ENCODE measurements at regions not wholly inside any gene's neighbourhood (a gene's known extent, or its start where the extent isn't known, plus 50 kb on each side); places are given as distances from the start of the nearest gene placed in this dataset.

GRCh38 chr6:27095914-27096313 lies 151.6 kb upstream of the PRSS16 start:
- in situ Hi-C loops (cut with MboI; ENCODE audit: low sequenced_read_pairs) = loop anchor here (25.0 kb wide), 1 partner anchor 484 kb away; no protein-coding TSS in a partner anchor

DNA sequence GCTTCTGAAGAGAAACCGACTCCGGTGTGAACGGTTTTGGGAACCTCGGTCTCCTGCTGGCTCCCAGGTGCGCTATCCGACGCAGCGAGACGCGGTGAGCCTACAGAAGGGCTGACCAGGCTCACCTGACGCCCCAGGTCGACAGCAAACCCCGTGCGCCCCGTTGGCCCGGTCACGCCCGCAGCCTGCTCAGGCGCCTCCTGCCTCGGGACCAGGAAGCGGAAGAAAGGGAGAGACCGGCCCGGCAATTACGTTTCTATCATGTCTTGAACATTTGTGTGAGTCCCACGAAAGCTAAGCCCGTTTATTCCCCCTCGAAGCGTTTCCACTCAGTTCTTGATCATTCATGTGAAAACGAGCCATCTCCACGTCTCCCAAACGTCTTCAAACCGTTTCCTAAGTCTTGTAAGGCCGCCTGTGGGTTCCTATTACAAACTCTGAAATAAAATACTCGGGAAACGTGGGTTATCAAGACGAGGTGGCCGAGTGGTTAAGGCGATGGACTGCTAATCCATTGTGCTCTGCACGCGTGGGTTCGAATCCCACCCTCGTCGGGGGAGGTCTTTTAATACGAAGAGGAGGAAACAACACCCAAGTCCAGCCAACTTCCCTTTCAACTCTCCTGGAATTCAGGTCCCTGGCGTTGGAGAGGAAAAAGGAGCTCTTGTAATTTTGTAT lies 150.5 kb upstream of the PRSS16 start:
- in situ Hi-C loops (cut with MboI; ENCODE audit: low sequenced_read_pairs) = loop anchor here (25.0 kb wide), 1 partner anchor 485 kb away; no protein-coding TSS in a partner anchor

DNA sequence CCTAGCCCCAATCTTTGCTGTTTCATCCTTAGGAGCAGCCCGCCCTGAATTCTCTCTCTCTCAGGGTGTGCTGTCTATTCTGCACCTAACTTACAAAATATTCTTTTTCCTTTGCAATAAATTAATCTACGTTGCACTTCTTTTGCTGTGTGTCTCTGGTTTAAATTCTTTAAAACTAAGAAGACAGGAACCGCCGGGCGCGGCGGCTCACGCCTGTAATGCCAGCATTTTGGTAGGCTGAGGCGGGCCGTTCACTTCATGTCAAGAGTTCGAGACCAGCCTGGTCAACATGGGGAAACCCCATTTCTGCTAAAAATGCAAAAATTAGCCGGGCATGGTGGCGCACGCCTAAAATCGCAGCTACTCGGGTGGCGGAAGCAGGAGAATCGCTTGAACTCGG lies 148.5 kb upstream of the PRSS16 start:
- in situ Hi-C loops (cut with MboI; ENCODE audit: low sequenced_read_pairs) = loop anchor here (25.0 kb wide), 1 partner anchor 487 kb away; no protein-coding TSS in a partner anchor

- in situ Hi-C loops (cut with MboI; ENCODE audit: low sequenced_read_pairs) = no loop called here
Observed at GRCh38 chr6:27100921-27101320, 146.6 kb upstream of the PRSS16 start.

DNA sequence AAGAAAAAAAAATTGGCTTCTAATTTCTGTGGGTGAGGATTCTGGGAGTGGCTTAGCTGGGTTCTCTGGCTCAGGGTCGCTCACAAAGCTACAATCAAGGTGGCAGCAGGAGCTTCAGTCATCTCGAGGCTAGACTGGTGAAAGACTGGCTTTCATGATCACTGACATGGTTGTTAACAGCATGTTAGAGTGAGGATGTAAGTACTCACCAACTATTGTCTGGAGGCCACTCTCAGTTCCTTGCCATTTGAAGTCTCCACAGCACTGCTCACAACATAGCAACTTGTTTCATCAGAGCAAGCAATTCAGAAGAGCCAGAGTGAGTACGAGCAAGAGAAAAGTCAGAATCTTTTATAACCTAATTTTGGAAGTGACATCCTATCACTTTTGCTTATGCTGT lies 145.7 kb upstream of the PRSS16 start:
- in situ Hi-C loops (cut with MboI; ENCODE audit: low sequenced_read_pairs) = no loop called here

DNA sequence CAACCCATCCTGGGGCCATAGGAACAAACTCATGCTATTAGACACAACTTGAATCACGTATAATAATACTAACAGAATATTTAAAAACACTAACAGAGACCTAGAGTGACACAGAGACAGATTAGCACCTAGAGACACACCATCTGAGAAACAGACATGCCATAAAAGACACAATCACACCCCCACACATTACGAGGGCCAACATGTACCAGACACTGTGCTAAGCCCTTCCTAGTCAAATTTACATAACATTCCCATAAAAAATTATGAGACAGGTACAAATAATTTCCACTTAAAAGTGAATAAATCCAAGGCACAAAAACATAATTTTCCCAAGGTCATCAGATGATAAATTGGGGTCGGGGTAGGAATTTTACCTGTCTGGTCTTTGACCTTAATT lies 141.1 kb upstream of the PRSS16 start:
- in situ Hi-C loops (cut with MboI; ENCODE audit: low sequenced_read_pairs) = no loop called here

DNA sequence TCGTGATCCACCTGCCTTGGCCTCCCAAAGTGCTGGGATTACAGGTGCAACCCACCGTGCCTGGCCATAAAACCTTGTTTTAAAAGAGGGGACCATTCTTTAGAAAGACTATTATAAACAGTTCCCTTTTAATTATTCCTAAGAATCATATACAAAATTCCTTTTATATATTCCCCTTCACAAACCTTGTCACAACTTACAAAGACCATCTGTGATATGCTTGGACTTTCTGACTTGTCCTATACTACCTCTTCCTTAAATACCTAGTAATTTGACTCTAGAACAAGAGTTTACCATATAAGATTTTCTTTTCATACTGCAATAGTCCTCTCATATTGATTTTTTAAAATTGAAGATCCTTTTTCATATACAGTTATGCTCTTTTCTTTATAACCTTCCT lies 135.8 kb upstream of the PRSS16 start:
- in situ Hi-C loops (cut with MboI; ENCODE audit: low sequenced_read_pairs) = no loop called here

- in situ Hi-C loops (cut with MboI; ENCODE audit: low sequenced_read_pairs) = no loop called here
Observed at GRCh38 chr6:27112974-27113373, 134.5 kb upstream of the PRSS16 start.

DNA sequence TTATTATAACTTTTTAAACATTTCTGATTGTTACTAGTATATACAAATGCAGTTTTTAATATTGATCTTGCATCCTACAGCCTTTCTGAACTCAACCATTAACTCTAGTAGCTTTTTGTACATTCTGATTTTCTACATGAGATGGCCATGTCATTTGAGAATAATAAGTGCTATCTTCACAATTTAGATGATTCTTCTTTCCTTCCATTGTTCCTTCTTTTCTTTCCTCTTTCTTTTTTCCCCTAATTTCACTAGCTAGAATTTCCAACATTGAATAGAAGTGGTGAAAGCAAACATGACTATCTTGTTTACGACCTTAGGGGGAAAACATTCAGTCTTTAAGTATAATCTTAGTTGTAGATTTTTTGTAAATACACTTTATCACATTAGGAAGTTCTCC lies 128.2 kb upstream of the PRSS16 start:
- in situ Hi-C loops (cut with MboI; ENCODE audit: low sequenced_read_pairs) = no loop called here

DNA sequence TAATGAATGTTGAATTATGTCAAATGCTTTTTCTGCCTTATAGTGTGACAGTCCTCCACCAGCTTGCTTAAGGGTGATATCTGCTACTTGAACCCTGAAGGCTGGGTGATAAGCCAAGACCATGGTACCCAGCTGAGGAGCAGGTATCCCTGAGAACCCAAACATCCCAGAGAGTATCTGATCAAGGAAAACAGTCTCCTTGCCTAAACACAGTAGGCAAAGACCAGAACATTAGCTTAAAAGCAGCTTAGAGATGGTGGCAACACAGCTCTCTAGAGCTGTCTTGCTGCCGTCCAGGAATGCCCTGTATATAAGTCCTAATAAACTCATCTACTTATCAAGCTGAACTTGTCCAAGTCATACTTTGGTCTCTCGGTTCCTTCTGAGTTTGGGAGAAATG lies 127.7 kb upstream of the PRSS16 start:
- in situ Hi-C loops (cut with MboI; ENCODE audit: low sequenced_read_pairs) = loop anchor here (10.0 kb wide), 1 partner anchor 355 kb away; the partner anchor contains the start of gene ZNF184

DNA sequence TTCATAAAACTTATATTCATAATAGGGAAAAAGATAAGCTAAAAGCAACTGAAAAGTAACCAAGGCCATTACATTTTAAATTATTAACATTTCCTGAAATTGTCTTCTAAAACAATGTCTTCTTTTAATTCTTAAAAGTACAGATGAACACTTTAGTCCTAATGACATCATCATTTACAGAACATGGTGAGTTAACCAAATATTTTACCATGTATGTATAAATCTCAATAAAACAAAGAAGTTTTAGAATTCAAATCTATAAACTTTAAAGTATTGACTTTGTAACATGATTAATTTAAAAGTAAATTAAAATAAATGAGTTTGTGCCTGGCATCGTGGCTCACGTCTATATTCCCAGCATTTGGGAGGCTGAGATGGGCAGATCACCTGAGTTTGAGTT lies 125.9 kb upstream of the PRSS16 start:
- in situ Hi-C loops (cut with MboI; ENCODE audit: low sequenced_read_pairs) = loop anchor here (10.0 kb wide), 1 partner anchor 353 kb away; the partner anchor contains the start of gene ZNF184

DNA sequence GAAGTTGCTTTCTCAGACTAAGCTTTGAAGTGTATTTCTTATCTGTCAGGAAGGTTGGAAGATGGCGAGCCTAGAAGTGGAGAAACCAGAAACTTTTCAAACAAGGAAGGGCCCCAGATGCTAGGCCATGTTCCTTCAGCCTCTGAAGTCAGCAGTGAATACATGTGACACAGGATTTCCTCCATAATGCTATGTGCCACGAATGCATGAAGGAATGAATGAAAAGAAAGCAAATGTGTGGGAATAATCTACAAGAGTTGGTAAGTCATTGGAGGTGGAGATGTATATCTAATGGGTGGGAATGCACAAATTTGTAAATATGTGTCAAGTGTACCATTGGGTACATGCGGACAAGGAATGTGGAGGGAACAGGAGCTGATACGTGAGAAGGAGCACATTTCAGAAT lies 123.2 kb upstream of the PRSS16 start:
- in situ Hi-C loops (cut with MboI; ENCODE audit: low sequenced_read_pairs) = loop anchor here (10.0 kb wide), 1 partner anchor 351 kb away; the partner anchor contains the start of gene ZNF184

GRCh38 chr6:27126046-27126814 lies 121.3 kb upstream of the PRSS16 start:
- in situ Hi-C loops (cut with MboI; ENCODE audit: low sequenced_read_pairs) = loop anchor here (10.0 to 25.0 kb wide), 2 partner anchors 349 to 789 kb away; partner anchors contain the start of gene ZNF184

DNA sequence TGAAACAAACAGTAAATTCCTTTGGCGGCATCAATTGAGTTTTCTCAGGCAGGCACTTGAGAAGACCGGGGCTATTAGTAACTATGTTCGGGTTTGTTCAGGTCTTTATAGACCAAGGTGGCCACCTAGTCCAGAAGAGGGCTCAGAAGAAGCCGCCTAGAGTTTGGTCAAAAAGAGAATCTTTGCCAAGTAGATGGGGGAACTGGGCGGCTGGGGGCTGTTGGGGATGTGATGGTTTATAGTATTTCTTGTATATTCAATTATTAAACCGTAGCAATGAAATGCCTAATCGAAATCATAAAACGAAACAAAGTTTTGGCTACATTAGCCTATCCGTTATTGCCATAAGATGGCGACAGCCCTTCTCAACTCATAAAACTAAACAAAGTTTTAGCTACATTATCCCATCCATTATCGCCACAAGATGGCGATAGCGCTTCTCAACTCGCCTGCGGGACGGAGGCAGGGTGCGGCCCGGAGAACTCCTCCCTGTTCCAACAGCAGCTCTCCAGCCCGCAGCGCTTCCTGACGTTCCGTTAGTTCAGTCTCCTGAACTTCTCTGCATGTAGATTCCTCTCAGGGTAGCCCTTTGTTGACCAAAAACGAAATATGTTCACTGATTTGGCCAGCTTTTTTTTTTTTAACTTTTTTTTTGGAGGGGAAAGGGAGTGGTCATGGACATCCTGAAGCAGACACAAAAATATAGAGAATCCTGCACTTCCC lies 120.5 kb upstream of the PRSS16 start:
- in situ Hi-C loops (cut with MboI; ENCODE audit: low sequenced_read_pairs) = loop anchor here (10.0 to 25.0 kb wide), 2 partner anchors 348 to 790 kb away; partner anchors contain the start of gene ZNF184

GRCh38 chr6:27127874-27128273 lies 119.6 kb upstream of the PRSS16 start:
- in situ Hi-C loops (cut with MboI; ENCODE audit: low sequenced_read_pairs) = loop anchor here (10.0 to 25.0 kb wide), 2 partner anchors 347 to 791 kb away; partner anchors contain the start of gene ZNF184

DNA sequence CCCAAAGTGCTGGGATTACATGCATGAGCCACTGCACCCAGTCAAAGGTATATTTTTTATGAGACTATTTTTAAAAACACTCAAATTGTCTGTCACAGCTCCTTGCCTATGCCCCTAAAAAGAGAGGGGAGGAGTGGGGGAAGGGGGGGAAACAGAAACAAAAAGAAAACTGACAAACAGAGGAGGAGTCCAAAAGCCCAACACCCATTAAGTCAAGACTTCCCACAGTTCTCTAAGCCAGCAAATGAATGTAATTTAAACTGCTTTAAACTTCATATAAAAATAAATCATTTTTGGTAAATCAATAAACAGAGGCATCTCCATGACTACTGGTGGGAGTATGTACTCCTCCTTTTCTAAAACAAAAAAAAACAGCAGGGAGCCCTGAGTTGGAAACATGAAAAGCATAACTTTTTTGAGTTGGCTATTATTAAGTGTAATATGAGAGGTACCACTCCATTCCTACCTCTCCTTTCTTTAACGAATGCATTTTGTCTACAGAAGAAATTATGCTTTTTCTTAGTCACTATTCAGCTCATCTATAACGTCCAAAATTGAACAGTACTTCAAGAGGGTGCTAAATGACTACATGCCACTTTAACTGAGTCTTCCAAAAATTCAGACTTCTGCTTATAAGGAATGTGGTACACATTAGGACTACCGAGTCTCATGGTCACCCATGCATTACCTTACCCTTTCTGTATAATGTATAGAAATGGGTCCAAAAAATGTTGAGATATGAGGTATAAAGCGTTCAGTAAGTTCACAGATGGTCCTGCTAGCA lies 119.0 kb upstream of the PRSS16 start:
- in situ Hi-C loops (cut with MboI; ENCODE audit: low sequenced_read_pairs) = loop anchor here (10.0 to 25.0 kb wide), 2 partner anchors 346 to 791 kb away; partner anchors contain the start of gene ZNF184

DNA sequence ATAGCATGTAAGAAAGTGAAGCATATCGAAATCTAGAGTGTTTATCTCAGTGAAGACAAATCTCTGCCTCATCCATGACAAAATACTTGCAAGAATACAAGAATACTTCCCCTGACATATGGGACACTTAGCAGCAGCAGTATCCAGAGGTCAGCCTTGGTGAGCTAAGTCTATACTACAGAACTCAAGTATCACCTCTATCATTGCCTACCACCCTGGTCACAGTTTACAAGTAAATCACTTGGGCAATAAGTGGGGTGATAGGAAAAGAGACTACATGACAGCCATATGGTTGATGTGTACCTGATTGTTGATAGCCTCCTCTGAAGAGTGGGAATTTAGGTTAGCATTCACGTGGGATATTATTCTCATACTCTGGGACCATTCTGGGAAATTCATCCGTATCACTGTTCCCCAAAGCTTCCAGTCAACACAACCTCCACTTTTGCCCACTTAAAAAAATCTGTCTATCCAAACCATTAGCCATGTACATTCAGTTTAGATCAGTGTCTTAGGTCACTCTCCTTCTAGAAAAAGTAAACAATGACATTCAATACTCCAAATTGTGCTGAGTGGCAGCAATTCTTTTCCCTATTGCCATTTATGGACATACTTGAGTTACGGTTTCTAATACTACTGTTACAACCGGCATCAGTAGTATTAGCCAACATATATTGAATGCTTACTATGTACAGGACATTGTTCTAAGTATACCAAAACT lies 118.2 kb upstream of the PRSS16 start:
- in situ Hi-C loops (cut with MboI; ENCODE audit: low sequenced_read_pairs) = loop anchor here (10.0 to 25.0 kb wide), 2 partner anchors 346 to 792 kb away; partner anchors contain the start of gene ZNF184

DNA sequence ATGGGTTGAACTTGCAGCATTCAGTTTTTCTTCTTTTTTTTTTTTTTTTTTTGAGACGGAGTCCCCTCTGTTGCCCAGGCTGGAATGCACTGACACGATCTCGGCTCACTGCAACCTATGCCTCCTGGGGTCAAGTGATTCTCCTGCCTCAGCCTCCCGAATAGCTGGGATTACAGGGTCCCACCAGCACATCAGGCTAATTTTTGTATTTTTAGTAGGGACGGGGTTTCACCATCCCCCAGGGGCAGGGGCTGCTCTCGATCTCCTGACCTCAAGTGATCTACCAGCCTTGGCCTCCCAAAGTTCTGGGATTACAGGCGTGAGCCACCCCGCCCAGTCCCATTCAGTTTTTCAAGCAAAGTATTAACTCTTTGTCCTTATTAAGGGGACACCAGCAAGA lies 117.6 kb upstream of the PRSS16 start:
- in situ Hi-C loops (cut with MboI; ENCODE audit: low sequenced_read_pairs) = loop anchor here (5.0 to 25.0 kb wide), 4 partner anchors 345 to 1095 kb away; partner anchors contain the start of gene ZNF184

Data from HL-60/S4 (cell line).